NCI-H2196 treated with DMSO at 0.1 percent for 48 hours (cell line): ENCODE measurements at regions not wholly inside any gene's neighbourhood (a gene's known extent, or its start where the extent isn't known, plus 50 kb on each side); places are given as distances from the start of the nearest gene placed in this dataset.
"Not testable (repeated sequence)": the region's sequence is repeated elsewhere in the genome, so short reads cannot be mapped to it uniquely, and the experiment has no call there.

Source experiments
- DNase-seq: peaks from one replicate; lab custom pipeline; 2025; ENCODE audit not compliant: unreplicated experiment; lab: John Stamatoyannopoulos, UW

- no peak for DNase-seq
Observed at GRCh38 chr7:27410812-27411544, 168.4 kb downstream of the EVX1 start.

- no peak for DNase-seq
Observed at GRCh38 chr7:27412164-27412563, 169.6 kb downstream of the EVX1 start.

- DNase-seq, result no peak
Observed at GRCh38 chr7:27418541-27418940, 175.9 kb downstream of the EVX1 start.

- no peak for DNase-seq
Observed at GRCh38 chr7:27419581-27420177, 177.1 kb downstream of the EVX1 start.

GRCh38 chr7:27420702-27421101, 178.1 kb downstream of the EVX1 start:
- DNase-seq, result no peak

GRCh38 chr7:27423290-27423689, 180.7 kb downstream of the EVX1 start:
- DNase-seq, result no peak

- DNase-seq, result no peak
Observed at GRCh38 chr7:27423821-27424220, 181.2 kb downstream of the EVX1 start.

- DNase-seq, result no peak
Observed at GRCh38 chr7:27424231-27424630, 181.6 kb downstream of the EVX1 start.

- DNase-seq, result no peak
Observed at GRCh38 chr7:27424749-27425148, 182.1 kb downstream of the EVX1 start.

GRCh38 chr7:27427416-27427815, 184.8 kb downstream of the EVX1 start:
- no peak for DNase-seq

GRCh38 chr7:27430105-27430504, 187.5 kb downstream of the EVX1 start:
- no peak for DNase-seq

GRCh38 chr7:27431465-27431864, 188.9 kb downstream of the EVX1 start:
- no peak for DNase-seq

GRCh38 chr7:27433581-27433980, 191.0 kb downstream of the EVX1 start:
- no peak for DNase-seq

GRCh38 chr7:27434756-27435400, 192.3 kb downstream of the EVX1 start:
- no peak for DNase-seq

GRCh38 chr7:27435461-27435860, 192.9 kb downstream of the EVX1 start:
- DNase-seq, result no peak

- no peak for DNase-seq
Observed at GRCh38 chr7:27438881-27439589, 196.4 kb downstream of the EVX1 start.

- no peak for DNase-seq
Observed at GRCh38 chr7:27442455-27442854, 199.9 kb downstream of the EVX1 start.

GRCh38 chr7:27449046-27449445, 206.4 kb downstream of the EVX1 start:
- not testable (repeated sequence) for DNase-seq

- no peak for DNase-seq
Observed at GRCh38 chr7:27453702-27454405, 208.8 kb downstream of the HIBADH start.

GRCh38 chr7:27457120-27457519, 205.6 kb downstream of the HIBADH start:
- not testable (repeated sequence) for DNase-seq
